MM.1S (cell line): ENCODE measurements at regions not wholly inside any gene's neighbourhood (a gene's known extent, or its start where the extent isn't known, plus 50 kb on each side); places are given as distances from the start of the nearest gene placed in this dataset.

Source experiments
- DNase-seq: peaks from one replicate; pipeline ENCODE4 v3.0.0-alpha.2; 2015
- H2AFZ ChIP-seq: fragments of 300-600 bp; sonication (generic); 2 replicates; pipeline ENCODE4 v1.6.0; 2016; ENCODE audit warnings: antibody characterized with exemption, low read length
- H3F3A ChIP-seq: fragments of 300-600 bp; sonication (generic); 2 replicates; pipeline ENCODE4 v1.6.1; 2016; ENCODE audit warnings: mild to moderate bottlenecking, antibody characterized with exemption, low read length, moderate library complexity, mixed read lengths; ENCODE audit not compliant: insufficient read depth
- H3K27ac ChIP-seq: fragments of 300-600 bp; sonication (generic); 2 replicates; pipeline ENCODE4 v1.5.1; 2016; ENCODE audit warnings: mild to moderate bottlenecking, low read length
- H3K27me3 ChIP-seq: fragments of 300-600 bp; sonication (generic); replicated peaks from 2 replicates; pipeline ENCODE4 v1.6.0; 2016; ENCODE audit warnings: low read length; ENCODE audit not compliant: insufficient read depth
- H3K36me3 ChIP-seq: fragments of 300-600 bp; sonication (generic); replicated peaks from 2 replicates; pipeline ENCODE4 v1.6.1; 2016; ENCODE audit warnings: mild to moderate bottlenecking, low read length, mixed read lengths; ENCODE audit not compliant: insufficient read depth
- H3K4me1 ChIP-seq: fragments of 300-600 bp; sonication (generic); 2 replicates; pipeline ENCODE4 v1.6.1; 2016; ENCODE audit warnings: low read length, mixed read lengths
- H3K4me2 ChIP-seq: fragments of 300-600 bp; sonication (generic); 2 replicates; pipeline ENCODE4 v1.6.0; 2016; ENCODE audit warnings: low read depth, low read length
- H3K4me3 ChIP-seq: fragments of 300-600 bp; sonication (generic); 2 replicates; pipeline ENCODE4 v1.5.1; 2016; ENCODE audit warnings: low read length, mixed read lengths
- H3K79me2 ChIP-seq: fragments of 300-600 bp; sonication (generic); 2 replicates; pipeline ENCODE4 v1.6.1; 2016; ENCODE audit warnings: mixed run types, low read length, mixed read lengths
- H3K9ac ChIP-seq: fragments of 300-600 bp; sonication (generic); 2 replicates; pipeline ENCODE4 v1.6.1; 2016; ENCODE audit warnings: low read length, mixed read lengths
- H3K9me2 ChIP-seq: fragments of 300-600 bp; sonication (generic); replicated peaks from 2 replicates; pipeline ENCODE4 v1.6.1; 2016; ENCODE audit warnings: mild to moderate bottlenecking, low read length, mixed read lengths; ENCODE audit not compliant: insufficient read depth
- H3K9me3 ChIP-seq: fragments of 300-600 bp; sonication (generic); replicated peaks from 2 replicates; pipeline ENCODE4 v1.6.1; 2016; ENCODE audit warnings: mild to moderate bottlenecking, low read length, mixed read lengths; ENCODE audit not compliant: insufficient read depth
- H4K20me1 ChIP-seq: fragments of 300-600 bp; sonication (generic); 2 replicates; pipeline ENCODE4 v1.6.1; 2016; ENCODE audit warnings: mild to moderate bottlenecking, low read length, moderate library complexity, mixed read lengths; ENCODE audit not compliant: insufficient read depth
- EZH2 ChIP-seq: fragments of 300-600 bp; sonication (generic); optimal IDR thresholded peaks from 2 replicates; pipeline ENCODE3; 2017; ENCODE audit warnings: low read depth, mild to moderate bottlenecking, antibody characterized with exemption, low read length, mixed read lengths
- EZH2phosphoT487 ChIP-seq: fragments of 300-600 bp; sonication (generic); IDR thresholded peaks from 2 replicates; pipeline ENCODE4 v1.6.1; 2018; ENCODE audit warnings: antibody characterized with exemption, low read length
- TF ChIP-seq, protein P1 (sequence below): fragments of 300-600 bp; sonication (generic); IDR thresholded peaks from 2 replicates; pipeline ENCODE4 v1.5.1; 2016; ENCODE audit warnings: antibody characterized with exemption, low read length, mixed read lengths

- TF ChIP-seq EZH2 (no peak), EZH2phosphoT487 (no peak)
- TF ChIP-seq, protein P1, sequence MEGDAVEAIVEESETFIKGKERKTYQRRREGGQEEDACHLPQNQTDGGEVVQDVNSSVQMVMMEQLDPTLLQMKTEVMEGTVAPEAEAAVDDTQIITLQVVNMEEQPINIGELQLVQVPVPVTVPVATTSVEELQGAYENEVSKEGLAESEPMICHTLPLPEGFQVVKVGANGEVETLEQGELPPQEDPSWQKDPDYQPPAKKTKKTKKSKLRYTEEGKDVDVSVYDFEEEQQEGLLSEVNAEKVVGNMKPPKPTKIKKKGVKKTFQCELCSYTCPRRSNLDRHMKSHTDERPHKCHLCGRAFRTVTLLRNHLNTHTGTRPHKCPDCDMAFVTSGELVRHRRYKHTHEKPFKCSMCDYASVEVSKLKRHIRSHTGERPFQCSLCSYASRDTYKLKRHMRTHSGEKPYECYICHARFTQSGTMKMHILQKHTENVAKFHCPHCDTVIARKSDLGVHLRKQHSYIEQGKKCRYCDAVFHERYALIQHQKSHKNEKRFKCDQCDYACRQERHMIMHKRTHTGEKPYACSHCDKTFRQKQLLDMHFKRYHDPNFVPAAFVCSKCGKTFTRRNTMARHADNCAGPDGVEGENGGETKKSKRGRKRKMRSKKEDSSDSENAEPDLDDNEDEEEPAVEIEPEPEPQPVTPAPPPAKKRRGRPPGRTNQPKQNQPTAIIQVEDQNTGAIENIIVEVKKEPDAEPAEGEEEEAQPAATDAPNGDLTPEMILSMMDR: no peak
- Histone ChIP-seq H3K4me2 (no peak overlapping the region), H3K27ac (no peak overlapping the region), H3K9me3 (no peaks in the 10 kb centered on the region), H3K9ac (no peak overlapping the region), H3K4me1 (no peaks in the 10 kb centered on the region), H3K36me3 (no peaks in the 10 kb centered on the region), H3K27me3 (no peaks in the 10 kb centered on the region), H3F3A (no peaks in the 10 kb centered on the region), H4K20me1 (no peaks in the 10 kb centered on the region), H3K79me2 (no peaks in the 10 kb centered on the region), H2AFZ (no peak overlapping the region), H3K4me3 (no peak overlapping the region), H3K9me2 (no peaks in the 10 kb centered on the region)
- no peak for DNase-seq
Observed at GRCh38 chr3:35194666-35195065, 444.7 kb upstream of the ARPP21 start.

- H3K9me2 ChIP-seq: no peaks in the 10 kb centered on the region
- no peaks in the 10 kb centered on the region for H3K9me3 ChIP-seq
- no peak overlapping the region for H3K4me3 ChIP-seq
- no peaks in the 10 kb centered on the region for H3K4me1 ChIP-seq
- no peaks in the 10 kb centered on the region for H4K20me1 ChIP-seq
- no peak overlapping the region for H3K4me2 ChIP-seq
- no peaks in the 10 kb centered on the region for H3K79me2 ChIP-seq
- H3K27ac ChIP-seq: no peak overlapping the region
- TF ChIP-seq, protein P1: no peak
- TF ChIP-seq EZH2phosphoT487 (no peak), EZH2 (no peak)
- no peak overlapping the region for H2AFZ ChIP-seq
- H3K36me3 ChIP-seq: no peaks in the 10 kb centered on the region
- no peaks in the 10 kb centered on the region for H3F3A ChIP-seq
- no peak overlapping the region for H3K9ac ChIP-seq
- no peaks in the 10 kb centered on the region for H3K27me3 ChIP-seq
- DNase-seq: no peak
Observed at GRCh38 chr3:35198857-35199256, 440.5 kb upstream of the ARPP21 start.

DNA sequence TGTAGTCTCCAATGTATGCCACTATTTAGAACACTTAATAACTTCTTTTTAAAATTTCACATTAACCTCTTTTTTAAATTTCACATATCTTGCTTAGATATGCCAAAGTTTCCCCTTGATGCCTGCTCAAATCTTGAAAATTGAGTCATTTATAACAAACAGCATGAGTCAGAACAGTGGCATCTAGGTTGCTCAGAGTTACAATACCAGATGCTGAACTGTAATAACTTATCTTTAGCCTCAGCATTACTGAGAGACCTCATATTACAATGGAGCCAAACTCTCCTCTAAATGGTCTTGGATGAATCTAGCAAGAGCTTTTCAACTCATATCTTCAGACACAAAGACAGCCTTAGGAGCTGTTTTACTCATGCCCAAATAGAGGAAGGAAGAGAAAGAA lies 439.3 kb upstream of the ARPP21 start:
- no peak overlapping the region for H3K9ac ChIP-seq
- H4K20me1 ChIP-seq: no peaks in the 10 kb centered on the region
- H3K27me3 ChIP-seq: no peaks in the 10 kb centered on the region
- H3K4me1 ChIP-seq: no peaks in the 10 kb centered on the region
- H3K4me3 ChIP-seq: no peak overlapping the region
- no peak overlapping the region for H2AFZ ChIP-seq
- no peaks in the 10 kb centered on the region for H3K9me2 ChIP-seq
- no peak overlapping the region for H3K4me2 ChIP-seq
- TF ChIP-seq EZH2: no peak
- TF ChIP-seq, protein P1: no peak
- no peak for TF ChIP-seq EZH2phosphoT487
- H3K27ac ChIP-seq: no peak overlapping the region
- no peaks in the 10 kb centered on the region for H3K79me2 ChIP-seq
- no peaks in the 10 kb centered on the region for H3K9me3 ChIP-seq
- DNase-seq: no peak
- no peaks in the 10 kb centered on the region for H3K36me3 ChIP-seq
- H3F3A ChIP-seq: no peaks in the 10 kb centered on the region
